GM18861 (cell line): ENCODE measurements at regions not wholly inside any gene's neighbourhood (a gene's known extent, or its start where the extent isn't known, plus 50 kb on each side); places are given as distances from the start of the nearest gene placed in this dataset.
"Not testable (repeated sequence)": the region's sequence is repeated elsewhere in the genome, so short reads cannot be mapped to it uniquely, and the experiment has no call there.

Experiments used
- ATAC-seq: cut with Tn5 transposase; IDR thresholded peaks from one replicate; pipeline ENCODE4 v1.9.1; 2021; ENCODE audit not compliant: unreplicated experiment

DNA sequence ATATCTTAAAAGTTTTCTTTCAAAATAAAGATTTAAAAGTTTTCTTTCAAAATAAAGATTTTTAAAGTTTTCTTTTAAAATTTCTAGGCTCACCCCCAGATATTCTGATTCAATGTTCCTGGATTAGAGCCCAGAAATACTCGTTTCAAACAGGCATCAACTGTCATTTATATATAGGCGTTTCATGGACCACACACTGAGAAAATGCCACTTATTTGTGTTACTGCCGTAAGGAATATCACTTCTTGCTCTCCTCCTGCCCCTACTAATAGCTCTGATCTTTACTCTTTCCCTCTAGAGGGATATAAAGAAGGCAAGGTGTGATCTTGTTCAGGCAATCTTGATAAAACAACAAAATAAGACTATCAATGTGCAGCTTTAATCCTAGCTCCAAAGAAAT, 1324.1 kb downstream of the CDH8 start:
- no peak for ATAC-seq

DNA sequence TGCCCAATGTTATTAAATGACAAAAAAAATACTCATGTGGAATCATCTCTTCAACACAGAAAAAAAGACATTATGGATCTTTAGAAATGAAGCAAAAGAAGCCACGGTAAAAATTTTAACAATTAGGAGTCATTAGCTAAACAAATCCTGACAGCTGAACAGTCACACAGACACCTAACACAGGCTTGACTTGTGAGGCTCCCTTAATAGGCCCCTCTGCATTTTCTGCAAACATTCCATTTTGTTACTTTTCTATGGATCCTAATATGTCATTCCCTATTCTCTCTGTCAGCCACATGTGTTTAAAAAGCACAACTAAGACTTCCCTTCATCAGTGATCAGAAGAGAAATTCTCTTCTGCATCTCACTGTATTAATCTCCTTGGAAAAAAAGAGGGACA, 1331.5 kb downstream of the CDH8 start:
- no peak for ATAC-seq

- ATAC-seq, result no peak
Measured at GRCh38 chr16:60703096-60703495, 1333.1 kb downstream of the CDH8 start.

DNA sequence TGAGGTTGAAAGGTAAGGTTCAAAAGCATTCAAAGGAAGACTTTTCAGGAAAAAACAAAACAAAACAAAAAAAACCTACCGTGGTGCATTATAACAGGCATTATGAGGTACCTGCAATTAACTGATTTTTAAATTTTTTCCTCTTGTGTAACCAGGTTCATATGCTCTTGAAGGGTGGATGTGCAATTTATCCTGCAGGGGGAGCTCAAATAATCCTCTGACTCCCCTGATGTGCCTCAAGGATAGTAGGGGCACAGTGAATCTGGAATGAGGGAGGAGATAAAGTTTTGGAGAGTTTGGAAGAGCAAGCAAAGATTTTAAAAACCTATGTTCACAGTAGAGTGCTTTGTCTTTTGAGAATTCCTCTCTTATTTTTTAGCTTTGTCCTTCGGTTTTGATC, 1349.4 kb downstream of the CDH8 start:
- no peak for ATAC-seq

- ATAC-seq, result no peak
Measured at GRCh38 chr16:60684002-60684401, 1352.2 kb downstream of the CDH8 start.

DNA sequence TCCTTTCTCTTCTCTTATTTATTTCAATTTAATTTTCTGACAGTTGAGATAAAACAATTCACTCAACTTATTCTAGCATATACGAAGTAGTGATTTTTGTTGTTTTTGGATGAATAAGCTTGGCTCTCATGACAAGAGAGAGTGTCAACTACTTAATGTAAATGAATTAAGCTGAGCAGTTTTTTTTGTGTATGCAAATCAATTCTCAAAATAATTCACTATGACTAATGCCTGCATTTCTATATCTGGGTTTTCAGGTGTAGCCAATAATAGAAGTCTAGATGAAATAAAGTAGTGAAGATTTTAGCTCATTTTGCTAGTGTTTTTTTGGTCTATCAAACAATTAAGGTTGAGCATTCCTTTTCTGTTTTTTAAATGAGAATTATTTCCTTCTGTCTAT, 1354.0 kb downstream of the CDH8 start:
- no peak for ATAC-seq

DNA sequence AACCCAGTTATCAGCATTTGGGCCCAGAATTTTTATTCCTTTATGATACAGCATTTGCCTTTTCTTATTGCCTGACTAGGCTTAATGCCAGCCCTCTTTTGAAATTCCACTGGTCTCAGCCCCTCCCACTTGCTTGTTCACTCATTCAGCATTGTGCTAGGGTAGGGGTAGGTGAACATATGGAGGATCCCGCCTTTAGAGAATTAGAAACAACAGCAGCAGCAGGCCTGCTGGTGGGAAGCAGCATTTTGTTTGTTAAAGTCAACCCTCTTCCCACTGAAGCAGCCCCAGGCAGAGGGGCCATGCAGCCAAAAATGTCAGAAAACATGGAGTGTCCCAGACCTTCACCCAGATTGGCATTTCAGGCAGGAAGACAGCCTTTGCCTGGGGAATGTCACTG, 1355.2 kb downstream of the CDH8 start:
- ATAC-seq, result no peak

GRCh38 chr16:60675022-60675421, 1361.2 kb downstream of the CDH8 start:
- ATAC-seq, result no peak

DNA sequence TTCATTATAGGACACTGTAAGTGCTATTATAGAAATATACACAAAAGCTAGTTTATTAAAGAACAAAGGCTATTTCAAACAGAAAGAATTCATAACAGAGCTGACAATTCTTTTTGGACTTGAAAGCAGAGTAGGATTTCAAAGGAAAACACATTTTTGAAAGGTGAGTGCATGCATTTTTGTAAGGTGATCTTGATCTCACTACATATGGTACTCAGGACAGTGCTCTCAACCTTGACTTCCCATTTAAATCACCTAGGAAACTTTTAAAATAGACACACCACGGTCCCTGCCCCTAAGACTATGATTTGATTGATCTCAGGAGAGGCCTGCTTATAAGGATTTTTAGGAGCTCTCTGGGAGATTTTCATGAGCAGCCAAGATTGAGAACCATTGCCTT, 1362.0 kb downstream of the CDH8 start:
- ATAC-seq, result no peak

GRCh38 chr16:60655514-60656153, 1380.6 kb downstream of the CDH8 start:
- no peak for ATAC-seq

DNA sequence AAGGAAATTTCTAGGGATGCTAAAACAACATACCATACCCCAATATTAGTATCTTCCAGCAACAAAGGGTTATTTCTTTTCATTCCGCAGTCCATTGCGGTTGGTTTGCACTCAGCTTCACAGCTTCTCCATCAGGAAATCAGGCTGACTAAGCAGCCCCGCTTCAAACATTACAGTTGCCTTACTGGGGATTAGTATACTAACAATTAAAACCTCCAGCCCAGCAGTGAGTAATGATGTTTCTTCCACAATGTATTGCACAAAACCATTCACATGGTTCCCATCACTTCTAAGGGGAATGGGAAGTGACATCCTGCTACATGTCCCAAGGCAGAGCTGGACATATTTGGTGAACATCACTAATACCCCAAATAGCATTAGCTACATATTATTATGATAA, 1384.9 kb downstream of the CDH8 start:
- no peak for ATAC-seq

- no peak for ATAC-seq
Measured at GRCh38 chr16:60648290-60648689, 1387.9 kb downstream of the CDH8 start.

DNA sequence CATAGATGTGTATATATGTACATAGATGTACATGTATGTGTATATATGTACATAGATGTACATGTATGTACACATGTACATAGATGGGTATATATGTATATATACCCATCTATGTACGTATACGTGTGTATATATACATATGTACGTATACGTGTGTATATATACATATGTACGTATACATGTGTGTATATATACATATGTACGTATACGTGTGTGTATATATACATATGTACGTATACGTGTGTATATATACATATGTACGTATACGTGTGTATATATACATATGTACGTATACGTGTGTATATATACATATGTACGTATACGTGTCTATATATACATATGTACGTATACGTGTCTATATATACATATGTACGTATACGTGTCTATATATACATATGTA, 1388.8 kb downstream of the CDH8 start:
- not testable (repeated sequence) for ATAC-seq

DNA sequence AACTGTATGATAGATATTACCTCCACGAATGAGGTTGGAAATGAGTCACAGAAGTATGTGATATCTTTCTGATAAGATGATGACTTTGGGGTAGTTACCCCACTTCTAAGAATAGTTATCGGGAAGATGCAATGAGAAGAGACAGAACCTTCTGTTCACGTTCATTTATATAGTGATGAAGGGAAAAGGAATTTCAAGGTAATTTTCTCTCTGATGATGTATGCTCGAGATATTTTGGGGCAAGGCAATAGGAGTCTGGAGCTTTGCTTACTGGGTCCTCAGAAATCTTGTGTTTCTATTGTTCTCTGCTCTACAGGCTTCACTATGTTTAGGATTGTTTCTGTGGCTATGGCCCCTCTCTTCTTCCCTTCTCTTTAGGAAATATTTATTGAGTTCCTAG, 1389.6 kb downstream of the CDH8 start:
- ATAC-seq, result no peak

DNA sequence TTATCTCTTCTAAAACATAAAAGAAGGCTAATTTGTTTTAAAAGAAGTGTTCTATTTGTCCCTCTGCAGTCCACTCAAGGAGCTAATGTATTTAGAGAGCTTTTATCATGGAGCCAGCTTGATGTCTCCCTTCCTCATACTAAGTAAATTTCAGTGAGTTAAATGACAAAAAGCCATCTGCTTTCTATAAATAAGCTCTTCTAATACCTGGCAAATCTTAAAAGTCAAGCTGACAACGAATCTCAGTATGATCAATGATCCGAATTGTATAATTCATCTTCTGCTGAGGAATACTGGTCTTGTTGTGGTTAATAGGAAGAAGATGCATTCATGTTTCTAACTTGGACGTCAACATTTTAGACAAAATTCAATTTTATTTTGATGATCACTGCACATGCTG, 1390.7 kb downstream of the CDH8 start:
- no peak for ATAC-seq

- no peak for ATAC-seq
Measured at GRCh38 chr16:60642956-60643355, 1393.3 kb downstream of the CDH8 start.

DNA sequence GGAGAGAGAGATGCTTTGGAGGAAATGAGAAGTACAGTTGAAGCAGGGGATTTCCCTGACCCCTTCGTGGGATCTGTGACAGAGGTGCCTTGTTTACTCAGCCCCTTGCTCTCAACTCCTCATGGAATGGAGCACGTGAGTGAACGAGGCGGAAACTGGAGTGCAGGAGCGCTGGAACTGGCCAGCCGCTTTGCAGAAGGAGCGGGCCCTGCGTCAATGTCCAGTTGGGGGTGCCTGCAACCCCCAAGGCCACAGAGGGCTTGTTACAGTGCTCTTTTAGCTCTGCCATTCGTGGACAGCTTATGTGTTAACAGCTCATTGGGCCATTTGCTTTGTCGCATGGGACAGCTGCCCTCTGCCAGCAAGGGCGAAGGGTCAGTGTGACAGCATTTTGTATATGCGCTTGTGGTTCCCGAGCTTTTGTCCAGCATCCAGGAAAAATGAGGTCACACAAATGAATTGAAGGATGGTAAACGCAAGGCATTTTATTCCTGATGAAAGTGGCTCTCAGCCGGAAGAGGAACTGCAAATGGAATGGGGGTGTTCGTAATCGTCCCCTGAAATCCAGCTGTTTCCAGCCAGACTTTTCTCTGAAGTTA, 1395.1 kb downstream of the CDH8 start:
- ATAC-seq, result no peak

GRCh38 chr16:60640038-60640437, 1396.2 kb downstream of the CDH8 start:
- no peak for ATAC-seq

- not testable (repeated sequence) for ATAC-seq
Measured at GRCh38 chr16:60636636-60637035, 1399.6 kb downstream of the CDH8 start.

DNA sequence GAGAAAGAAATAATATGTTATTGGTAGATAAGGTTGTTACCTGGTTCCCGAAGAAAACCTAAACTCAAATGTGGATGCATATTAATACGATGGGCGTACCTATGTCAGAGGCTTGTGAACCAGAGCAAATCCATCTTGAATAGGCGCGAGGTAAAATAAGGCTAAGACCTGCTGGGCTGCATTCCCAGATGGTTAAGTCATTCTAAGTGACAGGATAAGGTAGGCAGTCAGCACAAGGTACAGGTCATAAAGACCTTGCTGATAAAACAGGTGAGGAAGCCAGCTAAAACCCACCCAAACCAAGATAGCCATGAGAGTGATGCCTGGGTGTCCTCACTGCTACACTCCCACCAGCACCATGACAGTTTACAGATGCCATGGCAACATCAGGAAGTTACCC, 1400.1 kb downstream of the CDH8 start:
- ATAC-seq, result no peak

DNA sequence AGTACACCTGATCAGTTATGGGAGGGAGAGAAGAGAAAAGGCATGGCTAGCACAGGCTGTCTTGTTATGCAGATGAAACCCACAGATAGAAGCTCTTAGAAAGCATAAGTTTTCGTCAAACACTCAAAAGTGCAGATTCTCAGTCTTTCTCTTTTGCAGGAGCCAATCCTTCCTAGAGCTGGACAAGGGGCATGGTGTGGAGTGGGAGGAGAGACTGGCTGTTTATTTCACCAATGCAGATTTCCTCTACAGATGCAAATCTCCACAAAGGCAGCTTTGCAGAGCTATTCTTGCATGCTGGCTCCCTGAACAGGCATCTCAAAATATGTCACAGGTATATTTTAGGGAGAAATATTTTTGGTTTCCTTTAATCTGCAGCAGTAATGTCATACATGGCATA, 1400.7 kb downstream of the CDH8 start:
- ATAC-seq, result no peak

- no peak for ATAC-seq
Measured at GRCh38 chr16:60611844-60612243, 1424.4 kb downstream of the CDH8 start.

GRCh38 chr16:60608971-60609370, 1427.3 kb downstream of the CDH8 start:
- no peak for ATAC-seq
